WTC11 (cell line): ENCODE measurements at regions not wholly inside any gene's neighbourhood (a gene's known extent, or its start where the extent isn't known, plus 50 kb on each side); places are given as distances from the start of the nearest gene placed in this dataset.

ENCODE experiments used
- ATAC-seq: fragments of 200-7000 bp; cut with Tn5 transposase; 2 replicates; pipeline ENCODE4 v1.10.0; 2021; ENCODE audit warnings: mild to moderate bottlenecking, moderate library complexity
- CTCF ChIA-PET: fragments of 300-600 bp; sonication (Branson Sonifier 250); formaldehyde crosslinking; loops from one replicate; lab custom pipeline; 2021; ENCODE audit warnings: antibody characterized with exemption; lab: Charles Lee
- POLR2A ChIA-PET: fragments of 350-600 bp; sonication (Branson Sonifier 250); formaldehyde crosslinking; loops from one replicate; lab custom pipeline; 2021; ENCODE audit warnings: antibody characterized with exemption; lab: Charles Lee
- DNase-seq: peaks from one replicate; pipeline ENCODE4 v3.0.0; 2021; ENCODE audit warnings: low spot score
- H3K27ac Mint-ChIP-seq: 2 replicates; pipeline ENCODE4 v1.8.0; 2021; ENCODE audit warnings: mixed read lengths
- H3K27me3 Mint-ChIP-seq: 2 replicates; pipeline ENCODE4 v1.8.0; 2021; ENCODE audit warnings: low read depth, mild to moderate bottlenecking, moderate library complexity, mixed read lengths
- H3K36me3 Mint-ChIP-seq: 2 replicates; pipeline ENCODE4 v1.8.0; 2021; ENCODE audit warnings: mixed read lengths
- H3K4me1 Mint-ChIP-seq: 2 replicates; pipeline ENCODE4 v1.8.0; 2022; ENCODE audit warnings: mixed read lengths
- H3K4me3 Mint-ChIP-seq: 2 replicates; pipeline ENCODE4 v1.8.0; 2021; ENCODE audit warnings: mild to moderate bottlenecking, moderate library complexity, mixed read lengths
- H3K9me3 Mint-ChIP-seq: 2 replicates; pipeline ENCODE4 v1.8.0; 2021; ENCODE audit warnings: mixed read lengths
- ATF2 ChIP-seq: sonication (generic); formaldehyde crosslinking; IDR thresholded peaks from 2 replicates; pipeline ENCODE4 v1.8.1; 2022; ENCODE audit warnings: low read depth, missing genetic modification reagents, borderline replicate concordance
- FOXJ3 ChIP-seq: sonication (generic); formaldehyde crosslinking; IDR thresholded peaks from 2 replicates; pipeline ENCODE4 v1.9.0; 2021; ENCODE audit warnings: missing genetic modification reagents, mild to moderate bottlenecking, borderline replicate concordance
- HMGA2 ChIP-seq: fragments of 250-450 bp; sonication (Bioruptor Pico); IDR thresholded peaks from 2 replicates; pipeline ENCODE4 v1.4.0; 2021; ENCODE audit warnings: mild to moderate bottlenecking, moderate library complexity
- IRF2 ChIP-seq: sonication (generic); formaldehyde crosslinking; IDR thresholded peaks from 2 replicates; pipeline ENCODE4 v1.8.0; 2022; ENCODE audit warnings: low read depth, missing genetic modification reagents, borderline replicate concordance
- NFATC4 ChIP-seq: fragments of 250-450 bp; sonication (Bioruptor Pico); IDR thresholded peaks from 2 replicates; pipeline ENCODE4 v1.9.0; 2021; ENCODE audit warnings: mild to moderate bottlenecking
- NFE2L1 ChIP-seq: sonication (generic); formaldehyde crosslinking; IDR thresholded peaks from 2 replicates; pipeline ENCODE4 v1.8.1; 2023; ENCODE audit warnings: missing genetic modification reagents
- RELA ChIP-seq: sonication (generic); formaldehyde crosslinking; IDR thresholded peaks from 2 replicates; pipeline ENCODE4 v1.8.1; 2022; ENCODE audit warnings: missing genetic modification reagents, mild to moderate bottlenecking, borderline replicate concordance
- SMAD3 ChIP-seq: sonication (generic); formaldehyde crosslinking; IDR thresholded peaks from 2 replicates; pipeline ENCODE4 v1.8.0; 2022; ENCODE audit warnings: missing genetic modification reagents, mild to moderate bottlenecking, borderline replicate concordance
- USF2 ChIP-seq: sonication (generic); formaldehyde crosslinking; IDR thresholded peaks from 2 replicates; pipeline ENCODE4 v1.8.1; 2023; ENCODE audit warnings: mild to moderate bottlenecking, missing genetic modification reagents, moderate library complexity
- ZNF423 ChIP-seq: fragments of 250-450 bp; sonication (Bioruptor Pico); IDR thresholded peaks from 2 replicates; pipeline ENCODE4 v2.1.2; 2022; ENCODE audit warnings: mild to moderate bottlenecking, moderate library complexity
- ZNF532 ChIP-seq: fragments of 250-450 bp; sonication (Bioruptor Pico); IDR thresholded peaks from 2 replicates; pipeline ENCODE4 v1.9.0; 2021; ENCODE audit warnings: mild to moderate bottlenecking, borderline replicate concordance
- TF ChIP-seq, protein P1 (sequence below): sonication (generic); formaldehyde crosslinking; IDR thresholded peaks from 2 replicates; pipeline ENCODE4 v1.8.0; 2022; ENCODE audit warnings: missing genetic modification reagents
- TF ChIP-seq, protein P2 (sequence below): sonication (generic); formaldehyde crosslinking; IDR thresholded peaks from 2 replicates; pipeline ENCODE4 v1.8.0; 2022; ENCODE audit warnings: mild to moderate bottlenecking, missing genetic modification reagents
- TF ChIP-seq, protein P3 (sequence below): fragments of 250-450 bp; sonication (Bioruptor Pico); IDR thresholded peaks from 2 replicates; pipeline ENCODE4 v2.1.2; 2022; ENCODE audit warnings: mild to moderate bottlenecking, moderate library complexity

- no peak for DNase-seq
- TF ChIP-seq ZNF423 (CRISPR knock-in tag) (no peak), FOXJ3 (CRISPR knock-in tag) (no peak), ATF2 (CRISPR knock-in tag) (no peak), USF2 (CRISPR knock-in tag) (no peak), HMGA2 (CRISPR knock-in tag) (no peak), RELA (CRISPR knock-in tag) (no peak), NFATC4 (CRISPR knock-in tag) (no peak), IRF2 (CRISPR knock-in tag) (no peak), NFE2L1 (CRISPR knock-in tag) (no peak), SMAD3 (CRISPR knock-in tag) (no peak), ZNF532 (CRISPR knock-in tag) (no peak)
- TF ChIP-seq, protein P1, sequence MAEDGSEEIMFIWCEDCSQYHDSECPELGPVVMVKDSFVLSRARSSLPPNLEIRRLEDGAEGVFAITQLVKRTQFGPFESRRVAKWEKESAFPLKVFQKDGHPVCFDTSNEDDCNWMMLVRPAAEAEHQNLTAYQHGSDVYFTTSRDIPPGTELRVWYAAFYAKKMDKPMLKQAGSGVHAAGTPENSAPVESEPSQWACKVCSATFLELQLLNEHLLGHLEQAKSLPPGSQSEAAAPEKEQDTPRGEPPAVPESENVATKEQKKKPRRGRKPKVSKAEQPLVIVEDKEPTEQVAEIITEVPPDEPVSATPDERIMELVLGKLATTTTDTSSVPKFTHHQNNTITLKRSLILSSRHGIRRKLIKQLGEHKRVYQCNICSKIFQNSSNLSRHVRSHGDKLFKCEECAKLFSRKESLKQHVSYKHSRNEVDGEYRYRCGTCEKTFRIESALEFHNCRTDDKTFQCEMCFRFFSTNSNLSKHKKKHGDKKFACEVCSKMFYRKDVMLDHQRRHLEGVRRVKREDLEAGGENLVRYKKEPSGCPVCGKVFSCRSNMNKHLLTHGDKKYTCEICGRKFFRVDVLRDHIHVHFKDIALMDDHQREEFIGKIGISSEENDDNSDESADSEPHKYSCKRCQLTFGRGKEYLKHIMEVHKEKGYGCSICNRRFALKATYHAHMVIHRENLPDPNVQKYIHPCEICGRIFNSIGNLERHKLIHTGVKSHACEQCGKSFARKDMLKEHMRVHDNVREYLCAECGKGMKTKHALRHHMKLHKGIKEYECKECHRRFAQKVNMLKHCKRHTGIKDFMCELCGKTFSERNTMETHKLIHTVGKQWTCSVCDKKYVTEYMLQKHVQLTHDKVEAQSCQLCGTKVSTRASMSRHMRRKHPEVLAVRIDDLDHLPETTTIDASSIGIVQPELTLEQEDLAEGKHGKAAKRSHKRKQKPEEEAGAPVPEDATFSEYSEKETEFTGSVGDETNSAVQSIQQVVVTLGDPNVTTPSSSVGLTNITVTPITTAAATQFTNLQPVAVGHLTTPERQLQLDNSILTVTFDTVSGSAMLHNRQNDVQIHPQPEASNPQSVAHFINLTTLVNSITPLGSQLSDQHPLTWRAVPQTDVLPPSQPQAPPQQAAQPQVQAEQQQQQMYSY (CRISPR knock-in tag), result no peak
- TF ChIP-seq, protein P2, sequence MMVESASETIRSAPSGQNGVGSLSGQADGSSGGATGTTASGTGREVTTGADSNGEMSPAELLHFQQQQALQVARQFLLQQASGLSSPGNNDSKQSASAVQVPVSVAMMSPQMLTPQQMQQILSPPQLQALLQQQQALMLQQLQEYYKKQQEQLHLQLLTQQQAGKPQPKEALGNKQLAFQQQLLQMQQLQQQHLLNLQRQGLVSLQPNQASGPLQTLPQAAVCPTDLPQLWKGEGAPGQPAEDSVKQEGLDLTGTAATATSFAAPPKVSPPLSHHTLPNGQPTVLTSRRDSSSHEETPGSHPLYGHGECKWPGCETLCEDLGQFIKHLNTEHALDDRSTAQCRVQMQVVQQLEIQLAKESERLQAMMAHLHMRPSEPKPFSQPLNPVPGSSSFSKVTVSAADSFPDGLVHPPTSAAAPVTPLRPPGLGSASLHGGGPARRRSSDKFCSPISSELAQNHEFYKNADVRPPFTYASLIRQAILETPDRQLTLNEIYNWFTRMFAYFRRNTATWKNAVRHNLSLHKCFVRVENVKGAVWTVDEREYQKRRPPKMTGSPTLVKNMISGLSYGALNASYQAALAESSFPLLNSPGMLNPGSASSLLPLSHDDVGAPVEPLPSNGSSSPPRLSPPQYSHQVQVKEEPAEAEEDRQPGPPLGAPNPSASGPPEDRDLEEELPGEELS, result no peak
- TF ChIP-seq, protein P3, sequence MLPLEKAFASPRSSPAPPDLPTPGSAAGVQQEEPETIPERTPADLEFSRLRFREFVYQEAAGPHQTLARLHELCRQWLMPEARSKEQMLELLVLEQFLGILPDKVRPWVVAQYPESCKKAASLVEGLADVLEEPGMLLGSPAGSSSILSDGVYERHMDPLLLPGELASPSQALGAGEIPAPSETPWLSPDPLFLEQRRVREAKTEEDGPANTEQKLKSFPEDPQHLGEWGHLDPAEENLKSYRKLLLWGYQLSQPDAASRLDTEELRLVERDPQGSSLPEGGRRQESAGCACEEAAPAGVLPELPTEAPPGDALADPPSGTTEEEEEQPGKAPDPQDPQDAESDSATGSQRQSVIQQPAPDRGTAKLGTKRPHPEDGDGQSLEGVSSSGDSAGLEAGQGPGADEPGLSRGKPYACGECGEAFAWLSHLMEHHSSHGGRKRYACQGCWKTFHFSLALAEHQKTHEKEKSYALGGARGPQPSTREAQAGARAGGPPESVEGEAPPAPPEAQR, result no peak
- Mint-ChIP-seq H3K9me3 (peaks cover 7% of the 10 kb centered on the region), H3K36me3 (peaks cover 1% of the 10 kb centered on the region), H3K27me3 (no peaks in the 10 kb centered on the region), H3K27ac (no peak overlapping the region), H3K4me3 (no peak overlapping the region), H3K4me1 (no peaks in the 10 kb centered on the region)
- POLR2A ChIA-PET, result no interaction called here
- CTCF ChIA-PET, result no interaction called here
- ATAC-seq, result no peak
Measured at GRCh38 chr3:104935613-104936012, 431.1 kb upstream of the ALCAM start.
